Adrenal gland (tissue), 5 donors: ENCODE measurements at regions not wholly inside any gene's neighbourhood (a gene's known extent, or its start where the extent isn't known, plus 50 kb on each side); places are given as distances from the start of the nearest gene placed in this dataset.

Experiments used
- POLR2A ChIP-seq, 2 donors: fragments of 450-650 bp; IDR thresholded peaks; one replicate each; pipeline ENCODE4 v1.6.1; 2017; ENCODE audit warnings: antibody characterized with exemption in 2 of 2, mild to moderate bottlenecking in 2 of 2, moderate library complexity in 1 of 2
- TF ChIP-seq, protein P1 (sequence below), 6 experiments: fragments of 450-650 bp in 4 of 6; fragments of 200-600 bp in 2 of 6; sonication (generic) in 1 of 6; IDR thresholded peaks; 1 replicate in 5 of 6; 2 replicates in 1 of 6; pipeline versions ENCODE4 v1.5.1 to v1.8.0; 2016 to 2021; ENCODE audit warnings: antibody characterized with exemption in 6 of 6, mild to moderate bottlenecking in 2 of 6, moderate library complexity in 1 of 6
- donor health status: DM: no; HTN: no; CAD: no.

- TF ChIP-seq, protein P1, sequence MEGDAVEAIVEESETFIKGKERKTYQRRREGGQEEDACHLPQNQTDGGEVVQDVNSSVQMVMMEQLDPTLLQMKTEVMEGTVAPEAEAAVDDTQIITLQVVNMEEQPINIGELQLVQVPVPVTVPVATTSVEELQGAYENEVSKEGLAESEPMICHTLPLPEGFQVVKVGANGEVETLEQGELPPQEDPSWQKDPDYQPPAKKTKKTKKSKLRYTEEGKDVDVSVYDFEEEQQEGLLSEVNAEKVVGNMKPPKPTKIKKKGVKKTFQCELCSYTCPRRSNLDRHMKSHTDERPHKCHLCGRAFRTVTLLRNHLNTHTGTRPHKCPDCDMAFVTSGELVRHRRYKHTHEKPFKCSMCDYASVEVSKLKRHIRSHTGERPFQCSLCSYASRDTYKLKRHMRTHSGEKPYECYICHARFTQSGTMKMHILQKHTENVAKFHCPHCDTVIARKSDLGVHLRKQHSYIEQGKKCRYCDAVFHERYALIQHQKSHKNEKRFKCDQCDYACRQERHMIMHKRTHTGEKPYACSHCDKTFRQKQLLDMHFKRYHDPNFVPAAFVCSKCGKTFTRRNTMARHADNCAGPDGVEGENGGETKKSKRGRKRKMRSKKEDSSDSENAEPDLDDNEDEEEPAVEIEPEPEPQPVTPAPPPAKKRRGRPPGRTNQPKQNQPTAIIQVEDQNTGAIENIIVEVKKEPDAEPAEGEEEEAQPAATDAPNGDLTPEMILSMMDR (IDR thresholded peaks at IDR 0.05) = no peak
- no peak for TF ChIP-seq POLR2A (IDR thresholded peaks at IDR 0.05)
Measured at GRCh38 chr13:40376867-40377535, 289.4 kb downstream of the FOXO1 start.
